CD14-positive monocyte (primary cell): ENCODE measurements at regions not wholly inside any gene's neighbourhood (a gene's known extent, or its start where the extent isn't known, plus 50 kb on each side); places are given as distances from the start of the nearest gene placed in this dataset.

Source experiments
- DNase-seq, 3 donors: peaks; one replicate each; pipeline ENCODE4 v3.0.0-alpha.2; 2011 to 2022
- H2AFZ ChIP-seq: 2 replicates; pipeline ENCODE4 v1.6.0; 2012; ENCODE audit warnings: mild to moderate bottlenecking, low read depth, low read length, inconsistent platforms; ENCODE audit not compliant: insufficient read depth, poor library complexity, severe bottlenecking
- H3K27ac ChIP-seq, 2 donors: 1 replicate in 1 of 2; 2 replicates in 1 of 2; pipeline ENCODE4 v1.5.1; 2012 to 2013; ENCODE audit warnings: low read length in 2 of 2, control low read depth in 1 of 2, inconsistent platforms in 1 of 2, low read depth in 1 of 2, mild to moderate bottlenecking in 1 of 2
- H3K27me3 ChIP-seq, 2 donors: one replicate each; pipeline versions ENCODE4 v1.6.0 to v1.6.1; 2011 to 2013; ENCODE audit warnings: low read length in 2 of 2; ENCODE audit not compliant: control insufficient read depth in 2 of 2, insufficient read depth in 2 of 2
- H3K36me3 ChIP-seq, 2 donors: replicated peaks in 1 of 2; 1 replicate in 1 of 2; 2 replicates in 1 of 2; pipeline versions ENCODE4 v1.5.1 to v1.6.1; 2012 to 2013; ENCODE audit warnings: low read length in 2 of 2, control low read depth in 1 of 2, inconsistent platforms in 1 of 2, mild to moderate bottlenecking in 1 of 2; ENCODE audit not compliant: insufficient read depth in 2 of 2, control insufficient read depth in 1 of 2
- H3K4me1 ChIP-seq, 2 donors: 1 replicate in 1 of 2; 2 replicates in 1 of 2; pipeline versions ENCODE4 v1.5.1 to v1.6.1; 2012 to 2013; ENCODE audit warnings: low read length in 2 of 2, control low read depth in 1 of 2, inconsistent platforms in 1 of 2, mild to moderate bottlenecking in 1 of 2, moderate library complexity in 1 of 2; ENCODE audit not compliant: insufficient read depth in 2 of 2, control insufficient read depth in 1 of 2
- H3K4me2 ChIP-seq: replicated peaks from 2 replicates; pipeline ENCODE3; 2012; ENCODE audit warnings: low read length, moderate library complexity, mild to moderate bottlenecking; ENCODE audit not compliant: poor library complexity, severe bottlenecking; ENCODE audit errors: extremely low read depth
- H3K4me3 ChIP-seq, 3 experiments: fragments of 200-600 bp in 1 of 3; sonication (generic) in 1 of 3; replicated peaks in 1 of 3; 1 replicate in 2 of 3; 2 replicates in 1 of 3; pipeline ENCODE4 v1.5.1; 2011 to 2013; ENCODE audit warnings: low read length in 3 of 3, mild to moderate bottlenecking in 3 of 3, control low read depth in 2 of 3, low read depth in 2 of 3, inconsistent platforms in 1 of 3, moderate library complexity in 1 of 3
- H3K79me2 ChIP-seq: 2 replicates; pipeline ENCODE4 v1.6.0; 2012; ENCODE audit warnings: mild to moderate bottlenecking, control low read depth, inconsistent platforms, low read length, moderate library complexity; ENCODE audit not compliant: insufficient read depth
- H3K9ac ChIP-seq: 2 replicates; pipeline ENCODE4 v1.6.0; 2017; ENCODE audit warnings: low read length, mild to moderate bottlenecking; ENCODE audit not compliant: insufficient read depth, poor library complexity, severe bottlenecking
- H3K9me3 ChIP-seq, 2 donors: replicated peaks in 1 of 2; 1 replicate in 1 of 2; 2 replicates in 1 of 2; pipeline versions ENCODE4 v1.5.1 to v1.6.1; 2012 to 2013; ENCODE audit warnings: low read length in 2 of 2, control low read depth in 1 of 2; ENCODE audit not compliant: control insufficient read depth in 1 of 2, insufficient read depth in 1 of 2
- H4K20me1 ChIP-seq: 2 replicates; pipeline ENCODE4 v1.6.0; 2012; ENCODE audit warnings: mild to moderate bottlenecking, low read length, control low read depth, moderate library complexity; ENCODE audit not compliant: insufficient read depth
- H3K27ac Mint-ChIP-seq, 7 donors: one replicate each; pipeline ENCODE4 v1.8.0; 2020; ENCODE audit warnings: mild to moderate bottlenecking in 7 of 7, mixed read lengths in 7 of 7, moderate library complexity in 6 of 7, inconsistent platforms in 2 of 7
- H3K27me3 Mint-ChIP-seq, 3 donors: one replicate each; pipeline ENCODE4 v1.8.0; 2021 to 2022; ENCODE audit warnings: low read depth in 3 of 3, mild to moderate bottlenecking in 3 of 3, mixed read lengths in 3 of 3, moderate library complexity in 3 of 3, inconsistent platforms in 1 of 3
- H3K36me3 Mint-ChIP-seq, 2 donors: one replicate each; pipeline ENCODE4 v1.8.0; 2020; ENCODE audit warnings: mixed read lengths in 2 of 2, inconsistent platforms in 1 of 2, mild to moderate bottlenecking in 1 of 2
- H3K4me1 Mint-ChIP-seq: one replicate; pipeline ENCODE4 v1.8.0; 2020; ENCODE audit warnings: mild to moderate bottlenecking, mixed read lengths
- H3K4me3 Mint-ChIP-seq, 2 donors: one replicate each; pipeline ENCODE4 v1.8.0; 2020; ENCODE audit warnings: mild to moderate bottlenecking in 2 of 2, mixed read lengths in 2 of 2, moderate library complexity in 1 of 2
- H3K9me3 Mint-ChIP-seq, 7 donors: one replicate each; pipeline ENCODE4 v1.8.0; 2020 to 2022; ENCODE audit warnings: mixed read lengths in 7 of 7, mild to moderate bottlenecking in 6 of 7, moderate library complexity in 6 of 7, inconsistent platforms in 2 of 7
- WGBS: methylation state at CpG from one replicate; pipeline ENCODE4 v1.1.5; 2013; ENCODE audit warnings: missing lambda C conversion rate; ENCODE audit not compliant: insufficient coverage; 5-methylcytosine and 5-hydroxymethylcytosine counted together
- intact Hi-C, 2 donors: fragments of 100-400 bp; cut with micrococcal nuclease; formaldehyde crosslinking; loops; one replicate each; pipeline versions ENCODE4 v1.15.0 to v1.15.1; 2023
- TF ChIP-seq, protein P1 (sequence below): fragments of 200-600 bp; IDR thresholded peaks from one replicate; pipeline ENCODE4 v1.8.0; 2022; ENCODE audit warnings: antibody characterized with exemption, mild to moderate bottlenecking

DNA sequence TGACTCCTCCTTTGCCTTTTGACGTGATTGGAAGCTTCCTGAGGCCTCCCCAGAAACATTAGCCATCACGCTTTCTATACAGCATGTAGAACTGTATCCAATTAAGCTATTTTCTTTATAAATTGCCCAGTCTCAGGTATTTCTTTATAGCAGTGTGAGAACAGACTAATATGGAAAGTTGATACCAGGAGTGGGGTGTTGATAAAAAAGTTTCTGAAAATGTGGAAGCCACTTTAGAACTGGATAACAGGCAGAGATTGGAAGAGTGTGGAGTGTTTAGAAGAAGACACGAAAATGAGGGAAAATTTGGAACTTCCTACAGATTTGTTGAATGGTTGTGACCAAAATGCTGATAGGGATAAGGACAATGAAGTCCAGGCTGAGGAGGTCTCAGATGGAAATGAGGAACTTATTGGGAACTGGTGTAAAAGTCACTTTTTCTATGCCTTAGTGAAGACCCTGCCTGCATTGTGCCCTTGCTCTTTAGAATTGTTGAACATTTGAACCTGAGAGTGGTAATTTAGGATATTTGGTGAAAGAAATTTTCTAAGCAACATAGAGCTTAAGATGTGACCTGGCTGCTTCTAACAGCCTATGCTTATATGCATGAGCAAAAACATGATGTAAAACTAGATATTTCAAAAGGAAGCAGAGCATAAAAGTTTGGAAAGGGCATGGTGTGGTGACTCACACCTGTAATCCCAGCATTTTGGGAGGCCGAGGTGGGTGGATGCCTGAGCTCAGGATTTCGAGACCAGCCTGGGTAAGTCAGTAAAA lies 969.7 kb downstream of the DSC3 start:
- no peaks in the 10 kb centered on the region for H3K4me1 ChIP-seq
- no peak overlapping the region for H2AFZ ChIP-seq
- H3K36me3 Mint-ChIP-seq, result no peaks in the 10 kb centered on the region
- no peak for DNase-seq
- H3K4me1 Mint-ChIP-seq, result no peaks in the 10 kb centered on the region
- TF ChIP-seq, protein P1, sequence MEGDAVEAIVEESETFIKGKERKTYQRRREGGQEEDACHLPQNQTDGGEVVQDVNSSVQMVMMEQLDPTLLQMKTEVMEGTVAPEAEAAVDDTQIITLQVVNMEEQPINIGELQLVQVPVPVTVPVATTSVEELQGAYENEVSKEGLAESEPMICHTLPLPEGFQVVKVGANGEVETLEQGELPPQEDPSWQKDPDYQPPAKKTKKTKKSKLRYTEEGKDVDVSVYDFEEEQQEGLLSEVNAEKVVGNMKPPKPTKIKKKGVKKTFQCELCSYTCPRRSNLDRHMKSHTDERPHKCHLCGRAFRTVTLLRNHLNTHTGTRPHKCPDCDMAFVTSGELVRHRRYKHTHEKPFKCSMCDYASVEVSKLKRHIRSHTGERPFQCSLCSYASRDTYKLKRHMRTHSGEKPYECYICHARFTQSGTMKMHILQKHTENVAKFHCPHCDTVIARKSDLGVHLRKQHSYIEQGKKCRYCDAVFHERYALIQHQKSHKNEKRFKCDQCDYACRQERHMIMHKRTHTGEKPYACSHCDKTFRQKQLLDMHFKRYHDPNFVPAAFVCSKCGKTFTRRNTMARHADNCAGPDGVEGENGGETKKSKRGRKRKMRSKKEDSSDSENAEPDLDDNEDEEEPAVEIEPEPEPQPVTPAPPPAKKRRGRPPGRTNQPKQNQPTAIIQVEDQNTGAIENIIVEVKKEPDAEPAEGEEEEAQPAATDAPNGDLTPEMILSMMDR, result no peak
- no peak overlapping the region for H3K4me3 ChIP-seq
- no peak overlapping the region for H3K4me2 ChIP-seq
- peaks cover 0 to 11% (median 5%) of the 10 kb centered on the region in 7 donors for H3K9me3 Mint-ChIP-seq
- no peaks in the 10 kb centered on the region for H3K36me3 ChIP-seq
- H3K9me3 ChIP-seq, result peaks cover 14 to 26% of the 10 kb centered on the region in 2 donors
- H3K27ac Mint-ChIP-seq, result no peak overlapping the region
- H3K9ac ChIP-seq, result no peak overlapping the region
- intact Hi-C loops, result no loop called here
- no peaks in the 10 kb centered on the region for H3K79me2 ChIP-seq
- H3K27me3 ChIP-seq, result no peaks in the 10 kb centered on the region
- WGBS, result 80% methylated on average over 1 of the region's 5 CpGs
- H3K27ac ChIP-seq, result no peak overlapping the region
- no peaks in the 10 kb centered on the region for H3K27me3 Mint-ChIP-seq
- no peak overlapping the region for H3K4me3 Mint-ChIP-seq
- H4K20me1 ChIP-seq, result no peaks in the 10 kb centered on the region

DNA sequence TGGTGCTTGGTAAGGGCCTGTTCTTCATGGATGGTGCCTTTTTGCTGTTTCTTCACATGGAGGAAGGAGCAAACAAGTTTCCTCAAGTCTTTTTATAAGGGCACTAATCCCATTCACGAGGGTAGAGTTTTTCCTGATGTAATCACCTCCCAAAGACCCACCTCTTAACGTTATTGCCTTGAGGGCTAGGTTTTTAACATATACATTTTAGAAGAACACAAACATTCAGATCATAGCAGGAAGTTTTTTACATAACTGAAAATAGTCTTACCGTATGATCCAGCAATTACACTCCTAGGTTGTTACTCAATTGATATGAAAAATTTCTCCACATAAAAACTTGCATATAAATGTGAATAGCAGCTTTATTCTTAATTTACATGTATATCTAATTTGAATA lies 976.3 kb downstream of the DSC3 start:
- no peaks in the 10 kb centered on the region for H3K27me3 Mint-ChIP-seq
- no peaks in the 10 kb centered on the region for H3K36me3 Mint-ChIP-seq
- Histone ChIP-seq H3K9me3 (peaks cover 5 to 7% of the 10 kb centered on the region in 2 donors), H3K27ac (no peak overlapping the region), H3K9ac (no peak overlapping the region), H3K79me2 (no peaks in the 10 kb centered on the region), H3K4me1 (no peaks in the 10 kb centered on the region), H3K4me2 (no peak overlapping the region), H2AFZ (no peak overlapping the region), H3K36me3 (no peaks in the 10 kb centered on the region), H3K27me3 (no peaks in the 10 kb centered on the region), H4K20me1 (no peaks in the 10 kb centered on the region), H3K4me3 (no peak overlapping the region)
- H3K4me1 Mint-ChIP-seq, result no peaks in the 10 kb centered on the region
- no peak overlapping the region for H3K27ac Mint-ChIP-seq
- no CpG with 5 or more reads among the region's 3 CpGs for WGBS
- H3K4me3 Mint-ChIP-seq, result no peak overlapping the region
- intact Hi-C loops, result no loop called here
- peaks cover 0 to 11% (median 5%) of the 10 kb centered on the region in 7 donors for H3K9me3 Mint-ChIP-seq
- TF ChIP-seq, protein P1, result no peak
- no peak for DNase-seq
